ENCODE measurements at regions not wholly inside any gene's neighbourhood (a gene's known extent, or its start where the extent isn't known, plus 50 kb on each side); places are given as distances from the start of the nearest gene placed in this dataset.

DNA sequence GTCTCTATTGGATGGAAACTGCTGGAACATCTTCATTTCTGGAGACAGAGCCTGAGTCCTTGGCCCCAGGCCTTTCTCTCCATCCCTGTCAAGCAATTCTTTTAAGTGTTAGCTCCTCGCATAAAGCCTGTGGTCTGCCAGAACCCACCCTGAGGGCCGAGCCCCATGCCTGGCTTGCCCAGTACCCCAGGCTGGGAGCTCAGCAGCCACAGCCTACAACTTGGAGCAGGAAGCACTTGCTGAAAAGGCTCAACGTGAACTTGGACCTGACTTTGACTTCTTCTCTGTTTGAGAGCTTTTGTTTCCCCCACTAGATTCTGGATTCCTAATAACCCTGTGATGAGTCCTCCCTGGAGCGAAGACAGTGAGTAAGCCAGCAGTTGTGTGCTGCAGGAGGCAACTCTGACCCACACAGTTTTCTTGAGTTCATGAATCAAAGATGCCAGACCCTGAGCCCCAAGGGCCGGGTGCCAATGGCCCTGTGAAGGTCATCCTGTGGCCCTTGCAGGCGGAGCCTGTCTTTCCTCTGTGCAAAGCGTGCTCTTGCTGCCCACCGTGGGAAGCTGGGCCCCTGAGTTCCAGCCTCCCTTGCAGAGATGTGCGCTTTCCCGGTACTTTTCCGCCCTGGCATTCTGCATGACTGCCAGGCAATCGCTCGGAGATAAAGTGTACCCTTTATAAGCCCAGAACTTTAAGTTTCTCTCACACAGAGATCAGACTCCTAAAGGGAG is 64.3 kb upstream of the RUFY1 start:
- TF ChIP-seq, protein P1, sequence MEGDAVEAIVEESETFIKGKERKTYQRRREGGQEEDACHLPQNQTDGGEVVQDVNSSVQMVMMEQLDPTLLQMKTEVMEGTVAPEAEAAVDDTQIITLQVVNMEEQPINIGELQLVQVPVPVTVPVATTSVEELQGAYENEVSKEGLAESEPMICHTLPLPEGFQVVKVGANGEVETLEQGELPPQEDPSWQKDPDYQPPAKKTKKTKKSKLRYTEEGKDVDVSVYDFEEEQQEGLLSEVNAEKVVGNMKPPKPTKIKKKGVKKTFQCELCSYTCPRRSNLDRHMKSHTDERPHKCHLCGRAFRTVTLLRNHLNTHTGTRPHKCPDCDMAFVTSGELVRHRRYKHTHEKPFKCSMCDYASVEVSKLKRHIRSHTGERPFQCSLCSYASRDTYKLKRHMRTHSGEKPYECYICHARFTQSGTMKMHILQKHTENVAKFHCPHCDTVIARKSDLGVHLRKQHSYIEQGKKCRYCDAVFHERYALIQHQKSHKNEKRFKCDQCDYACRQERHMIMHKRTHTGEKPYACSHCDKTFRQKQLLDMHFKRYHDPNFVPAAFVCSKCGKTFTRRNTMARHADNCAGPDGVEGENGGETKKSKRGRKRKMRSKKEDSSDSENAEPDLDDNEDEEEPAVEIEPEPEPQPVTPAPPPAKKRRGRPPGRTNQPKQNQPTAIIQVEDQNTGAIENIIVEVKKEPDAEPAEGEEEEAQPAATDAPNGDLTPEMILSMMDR (IDR thresholded peaks at IDR 0.05; ENCODE audit: extremely low read depth in 1 of 2, insufficient read depth in 1 of 2, low read depth in 1 of 2, low read length in 2 of 2) = no peak
- TF ChIP-seq POLR2A (IDR thresholded peaks at IDR 0.05; ENCODE audit: low read depth, low read length) (no peak), POLR2AphosphoS5 (IDR thresholded peaks at IDR 0.05; ENCODE audit: insufficient read depth, low read depth, low read length) (no peak), EZH2 (IDR thresholded peaks at IDR 0.05; ENCODE audit: borderline replicate concordance, low read depth, low read length, severe bottlenecking) (no peak), MYC (IDR thresholded peaks at IDR 0.05; ENCODE audit: low read depth, low read length) (no peak), JUN (IDR thresholded peaks at IDR 0.05; ENCODE audit: borderline replicate concordance, insufficient read depth, insufficient read length, low read depth) (no peak), FOS (IDR thresholded peaks at IDR 0.05; ENCODE audit: borderline replicate concordance, insufficient read depth, low read length) (no peak)
- TF ChIP-seq, protein P2, sequence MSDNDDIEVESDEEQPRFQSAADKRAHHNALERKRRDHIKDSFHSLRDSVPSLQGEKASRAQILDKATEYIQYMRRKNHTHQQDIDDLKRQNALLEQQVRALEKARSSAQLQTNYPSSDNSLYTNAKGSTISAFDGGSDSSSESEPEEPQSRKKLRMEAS (IDR thresholded peaks at IDR 0.05; ENCODE audit: insufficient read depth, insufficient read length) = no peak

All from endothelial cell of umbilical vein (primary cell).